Central memory CD8-positive, alpha-beta T cell (primary cell): ENCODE measurements at regions not wholly inside any gene's neighbourhood (a gene's known extent, or its start where the extent isn't known, plus 50 kb on each side); places are given as distances from the start of the nearest gene placed in this dataset.
"Not testable (repeated sequence)": the region's sequence is repeated elsewhere in the genome, so short reads cannot be mapped to it uniquely, and the experiment has no call there.

ENCODE experiments used
- ATAC-seq: fragments of 150-1000 bp; cut with Tn5 transposase; replicated peaks from 2 replicates; pipeline ENCODE4 v1.10.0; 2022; ENCODE audit warnings: mild to moderate bottlenecking, moderate FRiP score, moderate number of reproducible peaks; ENCODE audit not compliant: poor library complexity, severe bottlenecking; ENCODE audit errors: extremely low read depth
- DNase-seq, 2 donors: peaks; one replicate each; pipeline ENCODE4 v3.0.0; 2021; ENCODE audit warnings: low spot score in 2 of 2
- H3K27ac Mint-ChIP-seq: one replicate; pipeline ENCODE4 v1.8.0; 2022; ENCODE audit warnings: low read depth, mild to moderate bottlenecking, moderate library complexity, mixed read lengths
- H3K27me3 Mint-ChIP-seq: one replicate; pipeline ENCODE4 v1.8.0; 2022; ENCODE audit warnings: mixed read lengths
- H3K36me3 Mint-ChIP-seq: one replicate; pipeline ENCODE4 v1.8.0; 2022; ENCODE audit warnings: mild to moderate bottlenecking, moderate library complexity, mixed read lengths; ENCODE audit not compliant: insufficient read depth
- H3K4me1 Mint-ChIP-seq: one replicate; pipeline ENCODE4 v1.8.0; 2022; ENCODE audit warnings: mixed read lengths
- H3K4me3 Mint-ChIP-seq: one replicate; pipeline ENCODE4 v1.8.0; 2022; ENCODE audit warnings: mild to moderate bottlenecking, moderate library complexity, mixed read lengths
- H3K9me3 Mint-ChIP-seq: one replicate; pipeline ENCODE4 v1.8.0; 2022; ENCODE audit warnings: mixed read lengths

GRCh38 chrX:144119490-144119889, 235.6 kb downstream of the UBE2NL start:
- H3K36me3 Mint-ChIP-seq, ATAC-seq, H3K4me3 Mint-ChIP-seq, DNase-seq, H3K27ac Mint-ChIP-seq, H3K4me1 Mint-ChIP-seq, H3K9me3 Mint-ChIP-seq, H3K27me3 Mint-ChIP-seq: not testable (repeated sequence)

DNA sequence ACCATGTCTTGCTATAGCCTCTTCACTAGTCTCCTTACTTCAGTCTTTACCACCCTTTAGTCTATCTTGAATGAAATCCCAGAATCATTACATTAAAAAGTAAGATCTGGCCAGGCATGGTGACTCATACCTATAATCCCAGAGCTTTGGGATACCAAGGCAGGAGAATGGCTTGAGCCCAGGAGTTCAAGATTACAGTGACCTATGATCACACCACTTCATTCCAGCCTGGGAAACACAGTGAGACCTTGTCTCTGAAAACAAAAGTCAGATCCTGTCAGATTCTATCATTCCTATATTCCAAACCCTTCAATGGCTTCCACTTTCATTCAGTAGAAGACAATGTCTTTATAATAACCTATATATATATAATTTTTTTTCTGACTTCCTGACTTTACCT, 237.7 kb downstream of the UBE2NL start:
- not testable (repeated sequence) for H3K36me3 Mint-ChIP-seq, DNase-seq, ATAC-seq, H3K27ac Mint-ChIP-seq, H3K9me3 Mint-ChIP-seq, H3K4me1 Mint-ChIP-seq, H3K4me3 Mint-ChIP-seq, H3K27me3 Mint-ChIP-seq

- not testable (repeated sequence) for H3K27ac Mint-ChIP-seq, H3K27me3 Mint-ChIP-seq, H3K36me3 Mint-ChIP-seq, H3K4me1 Mint-ChIP-seq, ATAC-seq, H3K9me3 Mint-ChIP-seq, H3K4me3 Mint-ChIP-seq, DNase-seq
These were observed 243.8 kb downstream of the UBE2NL start for GRCh38 chrX:144127570-144128169.

- not testable (repeated sequence) for ATAC-seq
These were observed 245.6 kb downstream of the UBE2NL start for GRCh38 chrX:144129511-144129910.

DNA sequence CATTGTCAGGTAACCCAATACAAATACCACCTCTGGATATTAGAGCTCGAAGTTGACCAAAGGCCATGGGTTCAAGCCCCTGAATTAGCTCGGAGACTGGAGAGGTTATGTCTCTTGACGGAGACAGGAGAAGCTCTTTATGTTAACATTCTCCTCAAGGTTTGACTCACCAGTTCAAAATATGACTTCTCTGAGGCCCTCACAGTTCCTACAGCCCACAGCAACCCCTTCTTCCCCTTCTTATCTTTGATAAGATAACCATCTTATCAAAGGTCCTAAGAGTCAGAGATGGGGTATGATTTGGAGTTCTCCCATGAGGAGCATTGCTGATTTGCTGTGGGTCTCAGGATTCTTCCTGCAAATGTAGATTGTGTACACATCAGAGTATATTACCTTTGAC, 246.6 kb downstream of the UBE2NL start:
- H3K4me3 Mint-ChIP-seq, H3K36me3 Mint-ChIP-seq, H3K4me1 Mint-ChIP-seq, H3K27ac Mint-ChIP-seq, DNase-seq, ATAC-seq, H3K9me3 Mint-ChIP-seq, H3K27me3 Mint-ChIP-seq: not testable (repeated sequence)

More at GRCh38 chrX:144129511-144129910, 245.6 kb downstream of the UBE2NL start:
- H3K36me3 Mint-ChIP-seq, H3K27me3 Mint-ChIP-seq, H3K4me1 Mint-ChIP-seq, DNase-seq, H3K9me3 Mint-ChIP-seq, H3K4me3 Mint-ChIP-seq, H3K27ac Mint-ChIP-seq: not testable (repeated sequence)

- not testable (repeated sequence) for ATAC-seq, H3K27ac Mint-ChIP-seq
These were observed 247.2 kb downstream of the UBE2NL start for GRCh38 chrX:144131080-144131479.

GRCh38 chrX:144134448-144135119, 250.7 kb downstream of the UBE2NL start:
- H3K4me3 Mint-ChIP-seq, H3K9me3 Mint-ChIP-seq, H3K27ac Mint-ChIP-seq, H3K27me3 Mint-ChIP-seq, ATAC-seq, H3K36me3 Mint-ChIP-seq, H3K4me1 Mint-ChIP-seq, DNase-seq: not testable (repeated sequence)

More at GRCh38 chrX:144131080-144131479, 247.2 kb downstream of the UBE2NL start:
- DNase-seq, H3K9me3 Mint-ChIP-seq, H3K36me3 Mint-ChIP-seq, H3K27me3 Mint-ChIP-seq, H3K4me3 Mint-ChIP-seq, H3K4me1 Mint-ChIP-seq: not testable (repeated sequence)

DNA sequence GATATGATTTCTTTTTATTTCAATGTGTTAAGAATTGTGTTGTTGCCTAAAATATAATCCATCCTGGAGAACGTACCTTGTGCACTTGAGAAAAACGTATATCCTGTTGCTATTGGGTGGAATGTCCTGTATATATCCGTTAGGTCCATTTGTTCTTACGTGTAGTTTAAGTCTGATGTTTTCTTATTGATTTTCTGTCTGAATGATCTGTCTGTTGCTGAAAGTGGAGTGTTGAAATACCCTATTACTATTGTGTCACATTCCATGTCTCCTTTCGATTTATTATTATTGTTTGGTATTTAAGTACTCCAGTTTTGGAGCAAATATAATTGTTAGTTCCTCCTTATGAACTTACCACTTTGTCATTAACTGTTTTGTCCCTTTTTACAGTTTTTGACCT, 270.6 kb downstream of the UBE2NL start:
- ATAC-seq, H3K27me3 Mint-ChIP-seq, H3K36me3 Mint-ChIP-seq, DNase-seq, H3K9me3 Mint-ChIP-seq, H3K27ac Mint-ChIP-seq, H3K4me3 Mint-ChIP-seq, H3K4me1 Mint-ChIP-seq: not testable (repeated sequence)

DNA sequence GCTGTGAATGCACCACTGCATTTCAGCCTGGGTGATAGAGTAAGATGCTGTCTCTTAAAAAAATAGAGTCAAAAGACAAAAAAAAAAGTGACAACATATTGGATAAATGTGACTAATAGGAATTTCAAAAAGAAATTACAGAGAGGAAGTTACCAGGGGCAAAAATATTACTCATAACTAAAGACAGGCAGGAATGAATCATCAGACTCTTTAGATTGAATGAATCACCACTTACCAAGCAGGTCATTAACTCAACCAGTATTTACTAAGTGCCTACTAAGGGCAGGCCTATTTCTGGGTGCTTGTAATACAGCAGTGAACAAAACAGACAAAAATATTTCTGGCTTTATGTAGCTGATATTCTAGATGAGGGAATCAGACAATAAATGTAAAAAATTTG, 301.3 kb downstream of the UBE2NL start:
- not testable (repeated sequence) for H3K27ac Mint-ChIP-seq, H3K9me3 Mint-ChIP-seq, H3K4me3 Mint-ChIP-seq, H3K36me3 Mint-ChIP-seq, DNase-seq, ATAC-seq, H3K27me3 Mint-ChIP-seq, H3K4me1 Mint-ChIP-seq

DNA sequence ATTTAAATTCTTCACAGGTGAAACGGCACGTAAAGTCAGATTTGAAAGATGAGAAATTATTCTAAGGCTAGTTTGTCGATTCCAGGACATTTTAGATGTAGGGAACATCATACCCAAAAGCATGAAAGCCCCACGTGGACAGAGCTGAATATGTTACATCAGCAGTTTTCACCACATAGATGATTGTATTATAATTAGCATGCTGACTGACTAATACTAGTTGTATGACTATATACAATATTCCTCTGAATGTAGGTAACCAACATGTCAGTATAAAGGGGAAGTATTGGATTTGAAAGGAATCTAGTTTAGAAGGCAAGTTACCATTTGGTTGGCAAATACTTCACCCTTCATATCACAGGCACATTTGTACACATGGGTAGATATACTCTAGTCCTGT, 304.6 kb downstream of the UBE2NL start:
- not testable (repeated sequence) for H3K36me3 Mint-ChIP-seq, H3K4me3 Mint-ChIP-seq, H3K4me1 Mint-ChIP-seq, H3K27me3 Mint-ChIP-seq, H3K27ac Mint-ChIP-seq, ATAC-seq, DNase-seq, H3K9me3 Mint-ChIP-seq

- H3K4me1 Mint-ChIP-seq, H3K27me3 Mint-ChIP-seq, H3K4me3 Mint-ChIP-seq, H3K9me3 Mint-ChIP-seq, H3K36me3 Mint-ChIP-seq, H3K27ac Mint-ChIP-seq, DNase-seq, ATAC-seq: not testable (repeated sequence)
These were observed 313.2 kb downstream of the UBE2NL start for GRCh38 chrX:144197057-144197456.

DNA sequence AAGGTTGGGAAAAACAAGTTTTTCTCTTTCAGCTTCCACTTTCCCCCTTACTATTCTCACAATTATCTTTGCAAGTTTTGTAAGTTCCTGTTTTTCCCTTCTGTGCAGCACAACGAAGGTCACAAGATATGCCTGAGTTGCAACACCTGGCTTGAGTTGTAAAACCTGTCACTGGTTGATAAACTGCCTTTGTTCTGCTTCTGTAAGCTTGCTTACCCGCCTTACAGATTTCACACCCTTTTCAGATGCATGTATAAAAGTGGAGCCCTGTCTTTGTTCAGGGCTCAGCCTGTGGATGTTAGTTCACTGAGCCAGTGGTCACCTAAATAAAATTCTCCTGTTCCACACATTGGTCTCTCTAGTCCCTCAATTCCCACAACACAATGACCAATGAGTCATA, 318.9 kb downstream of the UBE2NL start:
- ATAC-seq = peak; percentile 19
- not testable (repeated sequence) for H3K4me3 Mint-ChIP-seq, H3K9me3 Mint-ChIP-seq, DNase-seq, H3K36me3 Mint-ChIP-seq, H3K27ac Mint-ChIP-seq, H3K27me3 Mint-ChIP-seq, H3K4me1 Mint-ChIP-seq

DNA sequence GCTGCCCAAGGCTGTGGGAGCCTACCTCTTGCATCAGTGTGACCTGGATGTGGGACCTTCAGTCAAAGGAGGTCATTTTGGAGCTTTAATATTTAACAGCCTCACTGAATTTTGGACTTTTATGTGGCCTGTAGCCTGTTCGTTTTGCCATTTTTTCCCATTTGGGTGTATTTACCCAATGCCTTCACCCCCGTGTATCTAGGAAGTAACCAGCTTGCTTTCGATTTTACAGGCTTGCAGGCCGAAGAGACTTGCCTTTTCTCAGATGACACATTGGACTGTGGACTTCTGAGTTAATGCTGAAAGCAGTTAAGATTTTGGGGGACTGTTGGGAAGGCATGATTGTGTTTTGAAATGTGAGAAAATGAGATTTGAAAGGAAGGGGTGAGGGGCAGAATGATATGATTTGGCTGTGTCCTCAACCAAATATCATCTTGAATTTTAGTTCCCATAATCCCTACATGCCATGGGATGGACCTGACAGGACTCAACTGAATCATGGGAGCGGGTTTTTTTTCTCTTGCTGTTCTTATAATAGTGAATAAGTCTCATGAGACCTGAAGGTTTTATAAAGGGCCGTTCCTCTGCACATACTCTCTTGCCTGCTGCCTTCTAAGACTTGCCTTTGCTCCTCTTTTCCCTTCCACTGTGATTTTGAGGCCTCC, 324.6 kb downstream of the UBE2NL start:
- DNase-seq, H3K4me3 Mint-ChIP-seq, H3K36me3 Mint-ChIP-seq, H3K27me3 Mint-ChIP-seq, H3K27ac Mint-ChIP-seq, H3K9me3 Mint-ChIP-seq, H3K4me1 Mint-ChIP-seq: not testable (repeated sequence)
- ATAC-seq = peak; percentile 28
